ENCODE measurements at regions not wholly inside any gene's neighbourhood (a gene's known extent, or its start where the extent isn't known, plus 50 kb on each side); places are given as distances from the start of the nearest gene placed in this dataset.

- ATAC-seq (no peak), DNase-seq (ENCODE audit: low spot score) (no peak)
- Mint-ChIP-seq H3K27me3 (ENCODE audit: low read depth) (no peaks in the 10 kb centered on the region), H3K9me3 (no peaks in the 10 kb centered on the region), H3K4me1 (peaks cover 15% of the 10 kb centered on the region), H3K27ac (no peak overlapping the region), H3K4me3 (no peak overlapping the region), H3K36me3 (no peaks in the 10 kb centered on the region)
- POLR2A ChIA-PET = no interaction called here
- TF ChIP-seq ZNF232 (CRISPR knock-in tag; IDR thresholded peaks at IDR 0.05) = no peak
- no peak for TF ChIP-seq ZBTB43 (CRISPR knock-in tag; IDR thresholded peaks at IDR 0.05)
- TF ChIP-seq, protein P1, sequence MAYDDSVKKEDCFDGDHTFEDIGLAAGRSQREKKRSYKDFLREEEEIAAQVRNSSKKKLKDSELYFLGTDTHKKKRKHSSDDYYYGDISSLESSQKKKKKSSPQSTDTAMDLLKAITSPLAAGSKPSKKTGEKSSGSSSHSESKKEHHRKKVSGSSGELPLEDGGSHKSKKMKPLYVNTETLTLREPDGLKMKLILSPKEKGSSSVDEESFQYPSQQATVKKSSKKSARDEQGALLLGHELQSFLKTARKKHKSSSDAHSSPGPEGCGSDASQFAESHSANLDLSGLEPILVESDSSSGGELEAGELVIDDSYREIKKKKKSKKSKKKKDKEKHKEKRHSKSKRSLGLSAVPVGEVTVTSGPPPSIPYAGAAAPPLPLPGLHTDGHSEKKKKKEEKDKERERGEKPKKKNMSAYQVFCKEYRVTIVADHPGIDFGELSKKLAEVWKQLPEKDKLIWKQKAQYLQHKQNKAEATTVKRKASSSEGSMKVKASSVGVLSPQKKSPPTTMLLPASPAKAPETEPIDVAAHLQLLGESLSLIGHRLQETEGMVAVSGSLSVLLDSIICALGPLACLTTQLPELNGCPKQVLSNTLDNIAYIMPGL (CRISPR knock-in tag; IDR thresholded peaks at IDR 0.05) = no peak
- TF ChIP-seq ZNF317 (CRISPR knock-in tag; IDR thresholded peaks at IDR 0.05; ENCODE audit: borderline replicate concordance, low read depth) = no peak
- no peak for TF ChIP-seq ZBTB21 (CRISPR knock-in tag; IDR thresholded peaks at IDR 0.05; ENCODE audit: borderline replicate concordance)
- no peak for TF ChIP-seq CTCF (IDR thresholded peaks at IDR 0.05)
- no peak for TF ChIP-seq OVOL2 (CRISPR knock-in tag; IDR thresholded peaks at IDR 0.05; ENCODE audit: borderline replicate concordance)
- TF ChIP-seq RELA (CRISPR knock-in tag; IDR thresholded peaks at IDR 0.05; ENCODE audit: borderline replicate concordance) = no peak
- TF ChIP-seq ZNF671 (CRISPR knock-in tag; IDR thresholded peaks at IDR 0.05) = no peak
- CTCF ChIA-PET = interaction anchor here (0.7 kb wide), 1 partner anchor 1180 kb away, joined by 4 read pairs; no protein-coding TSS in a partner anchor
These were observed 826.4 kb downstream of the EPHA4 start for GRCh38 chr2:220745682-220746081.

DNA sequence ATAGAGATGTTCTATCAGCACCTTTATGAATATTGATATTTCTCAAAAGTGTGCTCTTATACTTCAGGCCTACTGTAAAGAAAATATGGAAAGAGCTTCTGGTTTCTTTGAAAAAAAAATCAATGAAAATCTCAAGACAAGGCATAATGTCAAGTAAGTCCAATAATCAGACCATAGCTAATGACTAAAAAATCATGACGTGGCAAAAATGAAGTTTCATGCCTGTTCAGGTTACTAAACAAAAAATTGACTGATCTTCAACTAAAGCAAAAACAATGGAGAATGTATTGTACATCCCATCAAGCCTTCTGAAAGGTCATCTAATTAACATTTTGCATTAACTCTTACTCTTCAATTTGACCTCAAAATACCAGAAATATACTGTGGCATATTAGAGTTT is 824.4 kb downstream of the EPHA4 start:
- POLR2A ChIA-PET = no interaction called here
- peaks cover 15% of the 10 kb centered on the region for H3K4me1 Mint-ChIP-seq
- H3K9me3 Mint-ChIP-seq = peaks cover 7% of the 10 kb centered on the region
- ATAC-seq (no peak), DNase-seq (ENCODE audit: low spot score) (no peak)
- no peak overlapping the region for H3K4me3 Mint-ChIP-seq
- H3K27ac Mint-ChIP-seq = no peak overlapping the region
- H3K27me3 Mint-ChIP-seq (ENCODE audit: low read depth) = no peaks in the 10 kb centered on the region
- H3K36me3 Mint-ChIP-seq = no peaks in the 10 kb centered on the region
- CTCF ChIA-PET = no interaction called here
- TF ChIP-seq TEAD4 (CRISPR knock-in tag; IDR thresholded peaks at IDR 0.05) (no peak), ZNF671 (CRISPR knock-in tag; IDR thresholded peaks at IDR 0.05) (no peak), E2F1 (CRISPR knock-in tag; IDR thresholded peaks at IDR 0.05) (no peak), ZBTB43 (CRISPR knock-in tag; IDR thresholded peaks at IDR 0.05) (no peak), ZNF512 (CRISPR knock-in tag; IDR thresholded peaks at IDR 0.05; ENCODE audit: borderline replicate concordance) (no peak), ATF3 (CRISPR knock-in tag; conservative IDR thresholded peaks at IDR 0.05) (no peak), ZNF121 (CRISPR knock-in tag; IDR thresholded peaks at IDR 0.05) (no peak), HMGA2 (CRISPR knock-in tag; IDR thresholded peaks at IDR 0.05) (no peak), NFATC4 (CRISPR knock-in tag; IDR thresholded peaks at IDR 0.05) (no peak), NFYB (CRISPR knock-in tag; conservative IDR thresholded peaks at IDR 0.05; ENCODE audit: low read depth) (no peak), CDX4 (CRISPR knock-in tag; IDR thresholded peaks at IDR 0.05; ENCODE audit: borderline replicate concordance) (no peak), ATF2 (CRISPR knock-in tag; IDR thresholded peaks at IDR 0.05; ENCODE audit: borderline replicate concordance, low read depth) (no peak), ATF1 (CRISPR knock-in tag; IDR thresholded peaks at IDR 0.05) (no peak)
- TF ChIP-seq, protein P2, sequence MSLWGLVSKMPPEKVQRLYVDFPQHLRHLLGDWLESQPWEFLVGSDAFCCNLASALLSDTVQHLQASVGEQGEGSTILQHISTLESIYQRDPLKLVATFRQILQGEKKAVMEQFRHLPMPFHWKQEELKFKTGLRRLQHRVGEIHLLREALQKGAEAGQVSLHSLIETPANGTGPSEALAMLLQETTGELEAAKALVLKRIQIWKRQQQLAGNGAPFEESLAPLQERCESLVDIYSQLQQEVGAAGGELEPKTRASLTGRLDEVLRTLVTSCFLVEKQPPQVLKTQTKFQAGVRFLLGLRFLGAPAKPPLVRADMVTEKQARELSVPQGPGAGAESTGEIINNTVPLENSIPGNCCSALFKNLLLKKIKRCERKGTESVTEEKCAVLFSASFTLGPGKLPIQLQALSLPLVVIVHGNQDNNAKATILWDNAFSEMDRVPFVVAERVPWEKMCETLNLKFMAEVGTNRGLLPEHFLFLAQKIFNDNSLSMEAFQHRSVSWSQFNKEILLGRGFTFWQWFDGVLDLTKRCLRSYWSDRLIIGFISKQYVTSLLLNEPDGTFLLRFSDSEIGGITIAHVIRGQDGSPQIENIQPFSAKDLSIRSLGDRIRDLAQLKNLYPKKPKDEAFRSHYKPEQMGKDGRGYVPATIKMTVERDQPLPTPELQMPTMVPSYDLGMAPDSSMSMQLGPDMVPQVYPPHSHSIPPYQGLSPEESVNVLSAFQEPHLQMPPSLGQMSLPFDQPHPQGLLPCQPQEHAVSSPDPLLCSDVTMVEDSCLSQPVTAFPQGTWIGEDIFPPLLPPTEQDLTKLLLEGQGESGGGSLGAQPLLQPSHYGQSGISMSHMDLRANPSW (CRISPR knock-in tag; conservative IDR thresholded peaks at IDR 0.05; ENCODE audit: low read depth) = no peak

Measured in WTC11 (cell line).